ENCODE measurements at regions not wholly inside any gene's neighbourhood (a gene's known extent, or its start where the extent isn't known, plus 50 kb on each side); places are given as distances from the start of the nearest gene placed in this dataset.
"Not testable (repeated sequence)": the region's sequence is repeated elsewhere in the genome, so short reads cannot be mapped to it uniquely, and the experiment has no call there.

GRCh38 chr6:87757792-87758191 lies 55.8 kb upstream of the AKIRIN2 start:
- no peak for DNase-seq (ENCODE audit: low spot score)

GRCh38 chr6:87756858-87757257 lies 54.8 kb upstream of the AKIRIN2 start:
- DNase-seq (ENCODE audit: low spot score): no peak

- DNase-seq (ENCODE audit: low spot score): no peak
These were observed 54.0 kb upstream of the AKIRIN2 start for GRCh38 chr6:87755708-87756671.

- no peak for DNase-seq (ENCODE audit: low spot score)
These were observed 52.8 kb upstream of the AKIRIN2 start for GRCh38 chr6:87754828-87755227.

- DNase-seq (ENCODE audit: low spot score): no peak
These were observed 51.2 kb upstream of the AKIRIN2 start for GRCh38 chr6:87753131-87753685.

GRCh38 chr6:87752503-87752902 lies 50.5 kb upstream of the AKIRIN2 start:
- DNase-seq (ENCODE audit: low spot score): not testable (repeated sequence)
